Nephron (organoid): ENCODE measurements at regions not wholly inside any gene's neighbourhood (a gene's known extent, or its start where the extent isn't known, plus 50 kb on each side); places are given as distances from the start of the nearest gene placed in this dataset.
"Not testable (repeated sequence)": the region's sequence is repeated elsewhere in the genome, so short reads cannot be mapped to it uniquely, and the experiment has no call there.

Experiments
- H3K27ac Mint-ChIP-seq, 3 experiments: 2 replicates each; pipeline ENCODE4 v1.8.0; 2020; ENCODE audit warnings: mixed read lengths in 3 of 3, mild to moderate bottlenecking in 2 of 3, moderate library complexity in 1 of 3
- H3K27me3 Mint-ChIP-seq: 2 replicates; pipeline ENCODE4 v1.8.0; 2021; ENCODE audit warnings: low read depth, mild to moderate bottlenecking, moderate library complexity, mixed read lengths
- H3K36me3 Mint-ChIP-seq: 2 replicates; pipeline ENCODE4 v1.8.0; 2020; ENCODE audit warnings: low read depth, mixed read lengths
- H3K4me1 Mint-ChIP-seq: 2 replicates; pipeline ENCODE4 v1.8.0; 2020; ENCODE audit warnings: mixed read lengths
- H3K4me3 Mint-ChIP-seq, 3 experiments: 2 replicates each; pipeline ENCODE4 v1.8.0; 2020; ENCODE audit warnings: mild to moderate bottlenecking in 3 of 3, mixed read lengths in 3 of 3, moderate library complexity in 2 of 3
- H3K9me3 Mint-ChIP-seq: 2 replicates; pipeline ENCODE4 v1.8.0; 2020; ENCODE audit warnings: mixed read lengths
- CTCF ChIP-seq, 3 experiments: fragments of 200-600 bp; sonication (generic); IDR thresholded peaks; one replicate each; pipeline ENCODE4 v1.5.0; 2021; ENCODE audit warnings: antibody characterized with exemption in 3 of 3; ENCODE audit not compliant: unreplicated experiment in 3 of 3

GRCh38 chr5:66276986-66277385 is 132.9 kb downstream of the SREK1 start:
- Mint-ChIP-seq H3K27ac (no peak overlapping the region), H3K4me3 (no peak overlapping the region), H3K36me3 (no peaks in the 10 kb centered on the region), H3K27me3 (peaks cover 10% of the 10 kb centered on the region), H3K9me3 (no peaks in the 10 kb centered on the region), H3K4me1 (no peaks in the 10 kb centered on the region)
- TF ChIP-seq CTCF (IDR thresholded peaks at IDR 0.05; ENCODE audit: unreplicated experiment in 3 of 3): no peak

- no peak overlapping the region for H3K27ac Mint-ChIP-seq
- H3K27me3 Mint-ChIP-seq: peaks cover 10% of the 10 kb centered on the region
- no peaks in the 10 kb centered on the region for H3K4me1 Mint-ChIP-seq
- H3K36me3 Mint-ChIP-seq: no peaks in the 10 kb centered on the region
- H3K9me3 Mint-ChIP-seq: no peaks in the 10 kb centered on the region
- TF ChIP-seq CTCF (IDR thresholded peaks at IDR 0.05; ENCODE audit: unreplicated experiment in 3 of 3): no peak
- no peak overlapping the region for H3K4me3 Mint-ChIP-seq
Measured at GRCh38 chr5:66277981-66278380, 133.9 kb downstream of the SREK1 start.

DNA sequence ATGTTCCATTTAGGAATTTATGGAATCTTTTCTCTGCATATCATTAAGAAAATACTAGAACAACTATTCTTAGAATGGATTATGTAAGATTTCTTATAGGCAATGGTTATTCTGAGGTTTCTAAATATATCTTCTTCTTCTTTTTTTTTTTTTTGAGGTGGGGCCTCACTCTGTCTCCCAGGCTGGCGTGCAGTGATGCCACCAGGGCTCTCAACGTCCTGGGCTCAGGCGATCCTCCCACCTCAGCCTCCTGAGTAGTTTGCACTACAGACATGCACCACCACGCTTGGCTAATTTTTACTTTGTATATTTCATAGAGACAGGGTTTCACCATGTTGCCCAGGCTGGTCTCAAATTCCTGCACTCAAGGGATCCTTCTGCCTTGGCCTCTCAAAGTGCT is 137.2 kb downstream of the SREK1 start:
- no peak for TF ChIP-seq CTCF (IDR thresholded peaks at IDR 0.05; ENCODE audit: unreplicated experiment in 3 of 3)
- Mint-ChIP-seq H3K27ac (no peak overlapping the region), H3K4me3 (no peak overlapping the region), H3K4me1 (no peaks in the 10 kb centered on the region), H3K36me3 (no peaks in the 10 kb centered on the region), H3K27me3 (peaks cover 10% of the 10 kb centered on the region), H3K9me3 (no peaks in the 10 kb centered on the region)

DNA sequence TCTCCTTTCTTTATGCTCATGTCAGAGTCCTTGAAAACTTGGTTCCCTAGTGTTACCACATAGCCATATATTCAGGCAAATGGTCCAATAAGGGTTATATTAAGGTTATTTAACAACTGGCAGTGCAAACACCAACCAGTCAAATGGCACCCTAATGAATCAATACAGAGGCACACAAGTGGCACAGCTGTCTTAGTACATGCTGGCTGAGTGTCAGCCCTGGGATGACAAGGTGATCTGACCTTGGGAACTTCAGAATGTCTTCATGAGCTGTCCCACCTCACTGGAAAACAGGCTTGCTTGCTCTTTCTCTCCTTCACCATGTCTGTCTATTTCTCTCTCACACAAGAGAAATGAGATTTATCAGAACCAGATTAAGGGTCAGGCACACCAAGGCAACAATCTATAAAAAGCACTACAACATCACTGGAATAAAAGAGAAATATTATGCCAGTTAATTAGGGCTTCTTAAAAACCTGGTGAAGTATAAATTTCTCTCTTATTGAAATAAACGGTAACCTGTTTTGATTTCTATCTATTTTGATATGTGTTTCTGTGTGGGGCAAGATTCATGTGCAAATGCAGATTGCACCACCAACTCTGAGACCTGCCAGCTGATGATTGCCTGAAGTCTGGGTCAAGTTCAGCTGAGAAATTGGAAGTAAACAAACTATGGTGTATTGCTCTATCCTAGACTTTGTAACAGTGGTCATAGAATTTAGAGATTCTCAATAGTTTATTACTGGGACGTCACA is 140.7 kb downstream of the SREK1 start:
- no peak for TF ChIP-seq CTCF (IDR thresholded peaks at IDR 0.05; ENCODE audit: unreplicated experiment in 3 of 3)
- Mint-ChIP-seq H3K9me3 (peaks cover 2% of the 10 kb centered on the region), H3K4me1 (no peaks in the 10 kb centered on the region), H3K27ac (no peak overlapping the region), H3K4me3 (no peak overlapping the region), H3K27me3 (peaks cover 8% of the 10 kb centered on the region), H3K36me3 (no peaks in the 10 kb centered on the region)

DNA sequence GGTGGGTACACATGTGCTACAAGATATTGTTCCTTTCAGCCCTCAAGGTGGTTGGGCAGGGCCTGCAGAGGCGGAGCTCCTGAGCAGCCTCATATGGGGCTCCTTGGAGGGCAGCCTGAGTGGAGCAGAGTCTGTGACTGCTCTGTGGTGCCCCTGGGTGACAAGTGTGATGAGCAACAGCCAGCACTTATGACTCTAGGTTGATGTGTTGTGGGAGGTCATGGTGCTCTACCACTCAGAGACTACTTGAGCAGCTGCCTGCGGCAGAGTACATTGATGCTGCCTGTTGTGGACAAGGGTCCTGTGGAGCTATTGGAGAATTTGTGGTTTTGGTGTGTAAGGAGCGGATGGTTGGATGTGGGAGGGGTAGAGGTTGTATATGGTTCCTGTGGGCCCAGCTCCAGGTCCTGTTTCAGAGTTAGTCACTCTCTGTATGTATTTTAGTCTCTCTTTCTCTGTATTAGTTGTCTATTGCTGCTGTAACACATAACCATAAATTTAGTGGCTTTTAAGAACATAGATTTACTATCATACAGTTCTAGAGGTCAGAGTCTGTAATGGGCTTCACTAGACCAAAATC is 141.3 kb downstream of the SREK1 start:
- H3K9me3 Mint-ChIP-seq: peaks cover 2% of the 10 kb centered on the region
- TF ChIP-seq CTCF (IDR thresholded peaks at IDR 0.05; ENCODE audit: unreplicated experiment in 3 of 3): no peak
- H3K36me3 Mint-ChIP-seq: no peaks in the 10 kb centered on the region
- H3K27ac Mint-ChIP-seq: no peak overlapping the region
- H3K27me3 Mint-ChIP-seq: peaks cover 8% of the 10 kb centered on the region
- H3K4me1 Mint-ChIP-seq: no peaks in the 10 kb centered on the region
- H3K4me3 Mint-ChIP-seq: no peak overlapping the region

DNA sequence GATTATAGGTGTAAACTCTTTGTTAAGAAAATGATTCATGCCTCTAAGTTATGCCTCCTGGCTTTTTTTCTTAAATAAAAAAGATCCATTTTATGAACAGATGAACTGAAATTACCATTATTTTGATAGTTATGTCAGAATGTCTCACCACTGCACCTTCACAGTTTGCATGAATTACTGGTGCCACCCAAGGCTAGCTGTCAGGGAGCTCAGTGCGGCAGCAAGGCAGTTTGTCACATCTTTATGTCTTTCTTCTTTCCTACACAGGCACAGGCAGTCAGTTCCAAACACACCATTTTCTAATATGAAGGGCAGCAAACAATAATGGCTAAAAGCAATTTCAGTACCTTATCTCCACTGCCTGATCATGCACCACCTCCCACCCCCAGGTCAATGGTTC is 147.7 kb downstream of the SREK1 start:
- no peaks in the 10 kb centered on the region for H3K36me3 Mint-ChIP-seq
- no peak overlapping the region for H3K27ac Mint-ChIP-seq
- no peaks in the 10 kb centered on the region for H3K4me1 Mint-ChIP-seq
- TF ChIP-seq CTCF (IDR thresholded peaks at IDR 0.05; ENCODE audit: unreplicated experiment in 3 of 3): no peak
- no peak overlapping the region for H3K4me3 Mint-ChIP-seq
- H3K9me3 Mint-ChIP-seq: peaks cover 2% of the 10 kb centered on the region
- peaks cover 7% of the 10 kb centered on the region for H3K27me3 Mint-ChIP-seq

DNA sequence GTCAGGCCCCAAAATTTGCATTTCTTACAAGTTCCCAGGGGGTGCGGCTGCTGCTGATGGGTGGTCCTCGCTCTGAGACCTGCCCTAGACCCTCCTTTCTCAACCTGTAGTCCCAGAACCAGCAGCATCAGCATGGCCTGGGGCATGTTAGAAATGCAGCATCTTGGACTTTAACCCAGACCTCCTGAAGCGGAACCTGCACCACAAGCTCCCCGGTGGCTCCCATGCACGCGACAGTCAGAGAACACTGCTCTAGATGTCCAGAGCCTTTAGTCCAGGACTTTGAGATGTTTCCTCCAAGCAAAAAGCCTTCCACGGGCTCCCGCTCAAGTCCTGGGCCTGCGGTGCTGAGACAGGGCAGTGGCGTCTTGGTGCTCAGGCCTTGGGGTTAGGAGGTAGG is 149.8 kb downstream of the SREK1 start:
- H3K4me1 Mint-ChIP-seq, H3K27ac Mint-ChIP-seq, H3K36me3 Mint-ChIP-seq, H3K4me3 Mint-ChIP-seq, H3K27me3 Mint-ChIP-seq, H3K9me3 Mint-ChIP-seq: not testable (repeated sequence)
